Colonic mucosa (tissue), 4 donors: ENCODE measurements at regions not wholly inside any gene's neighbourhood (a gene's known extent, or its start where the extent isn't known, plus 50 kb on each side); places are given as distances from the start of the nearest gene placed in this dataset.
"Not testable (repeated sequence)": the region's sequence is repeated elsewhere in the genome, so short reads cannot be mapped to it uniquely, and the experiment has no call there.

Experiments
- DNase-seq: peaks from one replicate; pipeline ENCODE4 v3.0.0-alpha.2; 2020
- H3K27ac ChIP-seq: fragments of 200-600 bp; one replicate; pipeline ENCODE4 v1.8.0; 2021
- H3K27me3 ChIP-seq: fragments of 200-600 bp; one replicate; pipeline ENCODE4 v1.8.0; 2021
- H3K36me3 ChIP-seq: fragments of 200-600 bp; one replicate; pipeline ENCODE4 v1.8.0; 2021
- H3K4me1 ChIP-seq: fragments of 200-600 bp; one replicate; pipeline ENCODE4 v1.8.0; 2021; ENCODE audit warnings: mild to moderate bottlenecking
- H3K4me3 ChIP-seq: fragments of 200-600 bp; one replicate; pipeline ENCODE4 v1.8.0; 2021
- H3K9ac ChIP-seq, 2 donors: one replicate each; pipeline ENCODE4 v1.7.0; 2013; ENCODE audit warnings: control low read depth in 2 of 2, low read depth in 2 of 2, low read length in 2 of 2
- H3K9me3 ChIP-seq: fragments of 200-600 bp; one replicate; pipeline ENCODE4 v1.8.0; 2021
- CTCF ChIP-seq: fragments of 200-600 bp; IDR thresholded peaks from one replicate; pipeline ENCODE4 v1.8.0; 2022; ENCODE audit warnings: antibody characterized with exemption, mild to moderate bottlenecking
- intact Hi-C: fragments of 100-400 bp; cut with DNase I; formaldehyde crosslinking; loops from one replicate; pipeline ENCODE4 v1.14.1; 2022
- donor health status: healthy.
- donor health status: DM: no; HTN: no; CAD: no.
- donor health status: DM: no; HTN: no; CAD: no.

DNA sequence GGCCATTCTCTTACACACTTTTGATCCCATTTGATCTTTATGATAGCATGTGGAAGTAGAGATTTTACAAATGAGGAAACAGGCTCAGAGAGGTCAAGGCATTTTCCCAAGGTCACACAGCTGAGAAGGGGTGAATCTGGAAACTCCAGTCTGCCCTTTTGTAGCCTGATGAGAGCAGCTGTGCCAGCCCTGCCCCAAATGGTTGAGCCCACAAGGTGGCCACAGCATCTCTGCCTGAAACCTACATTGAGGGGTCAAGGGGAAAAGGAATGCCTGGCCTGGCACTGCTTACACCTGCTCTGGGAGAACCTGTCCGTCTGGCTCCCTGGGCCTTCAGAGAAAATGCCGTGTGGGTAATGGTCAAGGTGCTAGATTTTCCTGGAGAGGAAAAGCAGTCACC, 200.2 kb upstream of the LINGO1 start:
- no peak overlapping the region for H3K27ac ChIP-seq
- TF ChIP-seq CTCF = no peak
- H3K9me3 ChIP-seq = no peaks in the 10 kb centered on the region
- H3K4me1 ChIP-seq = no peaks in the 10 kb centered on the region
- no peak for DNase-seq
- H3K36me3 ChIP-seq = no peaks in the 10 kb centered on the region
- no peaks in the 10 kb centered on the region for H3K27me3 ChIP-seq
- no peak overlapping the region for H3K9ac ChIP-seq
- intact Hi-C loops = no loop called here
- no peak overlapping the region for H3K4me3 ChIP-seq

GRCh38 chr15:77831986-77832385, 199.3 kb upstream of the LINGO1 start:
- H3K27ac ChIP-seq = no peak overlapping the region
- intact Hi-C loops = no loop called here
- no peaks in the 10 kb centered on the region for H3K4me1 ChIP-seq
- no peak for TF ChIP-seq CTCF
- H3K9me3 ChIP-seq = no peaks in the 10 kb centered on the region
- H3K9ac ChIP-seq = no peak overlapping the region
- no peaks in the 10 kb centered on the region for H3K27me3 ChIP-seq
- no peaks in the 10 kb centered on the region for H3K36me3 ChIP-seq
- no peak for DNase-seq
- H3K4me3 ChIP-seq = no peak overlapping the region

DNA sequence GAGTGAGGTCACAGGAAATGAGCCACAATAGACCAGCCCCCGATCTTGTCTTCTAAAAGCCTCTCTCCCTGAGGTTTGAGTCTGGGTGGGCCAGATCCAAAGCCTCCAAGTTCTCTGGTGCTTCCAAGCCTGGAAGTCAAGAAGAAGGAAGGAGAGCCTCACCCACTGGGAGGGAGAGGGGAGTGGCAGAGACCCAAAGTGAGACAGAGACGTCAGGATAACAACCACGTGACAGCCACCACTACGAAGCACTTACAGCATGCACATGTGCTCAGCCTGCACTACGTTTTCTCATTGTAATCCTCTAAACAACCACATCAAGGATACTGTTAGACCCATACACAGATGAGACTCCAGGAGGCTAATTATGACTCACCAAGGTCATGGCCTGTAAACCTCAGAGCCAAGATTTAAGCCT, 197.3 kb upstream of the LINGO1 start:
- no peak for DNase-seq
- no peak for TF ChIP-seq CTCF
- Histone ChIP-seq H3K36me3 (no peaks in the 10 kb centered on the region), H3K4me3 (no peak overlapping the region), H3K4me1 (no peaks in the 10 kb centered on the region), H3K27me3 (no peaks in the 10 kb centered on the region), H3K9ac (no peak overlapping the region), H3K9me3 (no peaks in the 10 kb centered on the region), H3K27ac (no peak overlapping the region)
- intact Hi-C loops = no loop called here

GRCh38 chr15:77829331-77829730, 196.6 kb upstream of the LINGO1 start:
- not testable (repeated sequence) for H3K9me3 ChIP-seq, DNase-seq, H3K27ac ChIP-seq, H3K4me3 ChIP-seq, H3K4me1 ChIP-seq, H3K27me3 ChIP-seq, H3K36me3 ChIP-seq, H3K9ac ChIP-seq
- intact Hi-C loops = loop anchor here (10.0 kb wide), 1 partner anchor 725 kb away; no protein-coding TSS in a partner anchor

GRCh38 chr15:77827860-77828259, 195.1 kb upstream of the LINGO1 start:
- intact Hi-C loops = loop anchor here (10.0 kb wide), 1 partner anchor 723 kb away; no protein-coding TSS in a partner anchor
- Histone ChIP-seq H3K4me1 (no peaks in the 10 kb centered on the region), H3K9ac (no peak overlapping the region), H3K9me3 (no peaks in the 10 kb centered on the region), H3K4me3 (no peak overlapping the region), H3K27ac (no peak overlapping the region), H3K27me3 (no peaks in the 10 kb centered on the region), H3K36me3 (no peaks in the 10 kb centered on the region)
- no peak for TF ChIP-seq CTCF
- no peak for DNase-seq

DNA sequence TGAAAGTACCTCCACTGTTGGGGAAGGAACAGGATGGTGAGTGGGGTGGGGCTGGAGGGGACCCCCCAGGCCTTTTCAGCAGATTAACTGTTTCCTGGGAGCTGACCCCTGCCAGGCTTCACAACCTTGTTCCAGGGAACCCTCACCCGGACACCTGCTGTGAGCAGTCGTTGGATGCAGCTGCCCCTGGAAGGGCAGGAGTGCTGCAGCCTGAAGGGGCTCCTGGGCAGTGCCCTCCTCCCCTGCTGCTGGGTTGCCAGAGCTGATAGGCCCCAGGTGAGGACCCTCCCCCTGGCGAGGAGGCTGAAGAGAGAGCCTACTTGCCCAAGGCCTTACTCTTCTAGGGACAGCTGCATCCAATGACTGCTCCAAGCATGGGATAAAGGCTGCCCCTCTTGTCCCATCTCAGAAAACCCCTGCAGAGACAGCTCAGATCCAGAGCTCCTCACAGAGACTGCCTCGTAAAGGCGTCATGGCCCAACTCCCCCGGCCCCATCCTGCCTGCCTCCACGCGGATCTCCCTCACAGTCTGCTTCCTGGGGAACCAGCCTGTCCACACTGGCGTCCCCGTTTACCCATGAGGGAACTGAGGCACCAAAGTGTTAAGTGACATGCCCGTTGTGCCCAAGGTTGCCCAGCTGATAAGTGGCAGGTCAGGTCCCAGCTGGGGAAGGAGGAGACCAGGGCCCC, 193.4 kb upstream of the LINGO1 start:
- Histone ChIP-seq H3K4me1 (no peaks in the 10 kb centered on the region), H3K36me3 (no peaks in the 10 kb centered on the region), H3K4me3 (no peak overlapping the region), H3K27me3 (peaks cover 4% of the 10 kb centered on the region), H3K9me3 (no peaks in the 10 kb centered on the region), H3K27ac (no peak overlapping the region), H3K9ac (no peak overlapping the region)
- intact Hi-C loops = loop anchor here (10.0 kb wide), 1 partner anchor 721 kb away; no protein-coding TSS in a partner anchor
- no peak for DNase-seq
- TF ChIP-seq CTCF = no peak
